HepG2 (cell line): ENCODE measurements at regions not wholly inside any gene's neighbourhood (a gene's known extent, or its start where the extent isn't known, plus 50 kb on each side); places are given as distances from the start of the nearest gene placed in this dataset.

Source experiments
- ATAC-seq: fragments of 200-7000 bp; cut with Tn5 transposase; 3 replicates; pipeline ENCODE4 v1.9.1; 2020; ENCODE audit warnings: mild to moderate bottlenecking, moderate library complexity
- BruUV-seq: library from RNA; stranded (reverse); fragments of 400-500 nt; replicated peaks from 2 replicates; lab custom pipeline; 2021; lab: Mats Ljungman, UMichigan
- CTCF ChIA-PET: fragments of 300-600 bp; formaldehyde crosslinking; extraction: SDS; loops from one replicate; lab custom pipeline; 2021; ENCODE audit warnings: low total read pairs, inconsistent platforms, low intra/inter-chr PET ratio; lab: Yijun Ruan, JAX
- POLR2A ChIA-PET: fragments of 350-600 bp; sonication (Branson Sonifier 250); formaldehyde crosslinking; loops from one replicate; lab custom pipeline; 2020; ENCODE audit warnings: antibody characterized with exemption, inconsistent platforms; lab: Yijun Ruan, JAX
- DNase-seq: peaks from one replicate; pipeline ENCODE4 v3.0.0-alpha.2; 2015; ENCODE audit warnings: low spot score
- FAIRE-seq: peaks from 3 replicates; lab custom pipeline; 2011; peaks lifted over from hg19 to GRCh38; lab: Jason Lieb, UNC
- H2AFZ ChIP-seq: one replicate; pipeline ENCODE4 v1.6.1; 2011; ENCODE audit warnings: low read length, inconsistent platforms
- H3K27ac ChIP-seq: fragments of 300-600 bp; 3 replicates; pipeline ENCODE4 v1.8.0; 2011; ENCODE audit warnings: mixed run types, mild to moderate bottlenecking, mixed read lengths, low read length, inconsistent platforms; ENCODE audit not compliant: insufficient read depth; ENCODE audit errors: extremely low read length
- H3K27me3 ChIP-seq, 2 experiments: fragments of 200-600 bp in 1 of 2; 2 replicates in 1 of 2; 3 replicates in 1 of 2; pipeline versions ENCODE4 v1.6.0 to v1.8.0; 2011; ENCODE audit warnings: low read length in 2 of 2, mild to moderate bottlenecking in 2 of 2, moderate library complexity in 2 of 2, inconsistent platforms in 1 of 2; ENCODE audit not compliant: insufficient read depth in 2 of 2, control insufficient read depth in 1 of 2
- H3K36me3 ChIP-seq, 2 experiments: fragments of 200-600 bp in 1 of 2; replicated peaks in 1 of 2; 2 replicates in 1 of 2; 3 replicates in 1 of 2; pipeline versions ENCODE4 v1.5.1 to v1.8.0; 2011; ENCODE audit warnings: low read length in 2 of 2, inconsistent platforms in 1 of 2; ENCODE audit not compliant: insufficient read depth in 2 of 2, control insufficient read depth in 1 of 2
- H3K4me1 ChIP-seq: 2 replicates; pipeline ENCODE4 v1.5.1; 2012; ENCODE audit warnings: low read length, inconsistent platforms; ENCODE audit not compliant: insufficient read depth
- H3K4me2 ChIP-seq: 2 replicates; pipeline ENCODE4 v1.6.0; 2011; ENCODE audit warnings: low read depth, low read length, inconsistent platforms
- H3K4me3 ChIP-seq, 3 experiments: fragments of 200-600 bp in 1 of 3; sonication (generic), shearing (Covaris generic) in 1 of 3; replicated peaks in 1 of 3; 2 replicates each; pipeline ENCODE4 v1.5.1; 2011 to 2016; ENCODE audit warnings: low read length in 3 of 3, inconsistent platforms in 2 of 3, low read depth in 2 of 3, mild to moderate bottlenecking in 2 of 3, control low read depth in 1 of 3, mixed read lengths in 1 of 3; ENCODE audit not compliant: insufficient read depth in 1 of 3
- H3K79me2 ChIP-seq: one replicate; pipeline ENCODE4 v1.6.1; 2011; ENCODE audit warnings: low read length, inconsistent platforms; ENCODE audit not compliant: insufficient read depth
- H3K9ac ChIP-seq: 2 replicates; pipeline ENCODE4 v1.6.0; 2011; ENCODE audit warnings: mild to moderate bottlenecking, low read depth, low read length, inconsistent platforms; ENCODE audit not compliant: insufficient read depth
- H3K9me3 ChIP-seq: 2 replicates; pipeline ENCODE4 v1.5.1; 2012; ENCODE audit warnings: mild to moderate bottlenecking, low read length
- H4K20me1 ChIP-seq: 2 replicates; pipeline ENCODE4 v1.6.0; 2011; ENCODE audit warnings: inconsistent platforms, mild to moderate bottlenecking, low read length, moderate library complexity; ENCODE audit not compliant: insufficient read depth
- ARHGAP35 ChIP-seq: sonication (generic); formaldehyde crosslinking; IDR thresholded peaks from 2 replicates; pipeline ENCODE4 v1.9.0; 2022; ENCODE audit warnings: mild to moderate bottlenecking, inconsistent platforms, moderate library complexity, missing genetic modification reagents, borderline replicate concordance
- ATF3 ChIP-seq: sonication (generic); formaldehyde crosslinking; IDR thresholded peaks from 2 replicates; pipeline ENCODE4 v1.4.0; 2020; ENCODE audit warnings: missing genetic modification reagents
- CENPT ChIP-seq: sonication (generic); formaldehyde crosslinking; IDR thresholded peaks from 2 replicates; pipeline ENCODE4 v1.8.0; 2022; ENCODE audit warnings: low read depth, mild to moderate bottlenecking, moderate library complexity, missing genetic modification reagents
- FIP1L1 ChIP-seq: fragments of 200-400 bp; formaldehyde crosslinking; IDR thresholded peaks from 2 replicates; pipeline ENCODE4 v1.6.1; 2018; ENCODE audit warnings: low read depth, mild to moderate bottlenecking, low read length, moderate library complexity, borderline replicate concordance; ENCODE audit not compliant: insufficient read depth
- SUZ12 ChIP-seq: fragments of 150-350 bp; IDR thresholded peaks from 2 replicates; pipeline ENCODE4 v1.6.1; 2014; ENCODE audit warnings: low read depth, low read length
- ZBTB3 ChIP-seq: sonication (generic); formaldehyde crosslinking; IDR thresholded peaks from 2 replicates; pipeline ENCODE4 v1.4.0; 2020; ENCODE audit warnings: low read depth, mild to moderate bottlenecking, moderate library complexity, missing genetic modification reagents, borderline replicate concordance
- ZNF333 ChIP-seq: sonication (generic); formaldehyde crosslinking; IDR thresholded peaks from 2 replicates; pipeline ENCODE4 v1.4.0; 2020; ENCODE audit warnings: mild to moderate bottlenecking, missing genetic modification reagents, borderline replicate concordance
- ZNF720 ChIP-seq: sonication (generic); formaldehyde crosslinking; IDR thresholded peaks from 2 replicates; pipeline ENCODE4 v1.4.0; 2020; ENCODE audit warnings: missing genetic modification reagents
- WGBS: methylation state at CpG from one replicate; pipeline ENCODE4 v1.1.6; 2017; ENCODE audit warnings: low lambda C conversion rate; 5-methylcytosine and 5-hydroxymethylcytosine counted together
- in situ Hi-C: cut with HindIII; loops from 2 replicates; pipeline ENCODE4 v1.10.0; 2017; ENCODE audit warnings: low pct_unique_long_range_greater_than_20kb; ENCODE audit not compliant: extremely low pct_ligation_motif_present
- intact Hi-C: fragments of 100-400 bp; cut with micrococcal nuclease; formaldehyde crosslinking; loops from one replicate; pipeline ENCODE4 v1.10.0; 2022; ENCODE audit not compliant: unreplicated experiment

- TF ChIP-seq ZBTB3 (CRISPR knock-in tag) (no peak), FIP1L1 (no peak), ZNF720 (CRISPR knock-in tag) (no peak), ATF3 (no peak)
- TF ChIP-seq, all 625 proteins: peak for 0
Measured at GRCh38 chr1:68782890-68783289, 286.0 kb upstream of the DEPDC1 start (continued).

- no peak for TF ChIP-seq ARHGAP35 (CRISPR knock-in tag)
- no peak for TF ChIP-seq SUZ12
- no peak for TF ChIP-seq CENPT
- TF ChIP-seq ZNF333 (CRISPR knock-in tag): no peak
- FAIRE-seq: no peak
- ATAC-seq: no peak
- Histone ChIP-seq H3K4me2 (no peak overlapping the region), H4K20me1 (no peaks in the 10 kb centered on the region), H3K79me2 (no peaks in the 10 kb centered on the region), H2AFZ (no peak overlapping the region), H3K9me3 (peaks cover 83% of the 10 kb centered on the region), H3K36me3 (no peaks in the 10 kb centered on the region), H3K27me3 (no peaks in the 10 kb centered on the region), H3K4me3 (no peak overlapping the region), H3K4me1 (no peaks in the 10 kb centered on the region), H3K27ac (no peak overlapping the region), H3K9ac (no peak overlapping the region)
- 3% methylated on average over 2 of the region's 2 CpGs for WGBS
- POLR2A ChIA-PET: no interaction called here
- CTCF ChIA-PET: no interaction called here
- DNase-seq: no peak
- in situ Hi-C loops: no loop called here
- intact Hi-C loops: no loop called here
- no TSS peak for BruUV-seq
Measured at GRCh38 chr1:68785328-68785727, 288.4 kb upstream of the DEPDC1 start.
